ENCODE measurements at regions not wholly inside any gene's neighbourhood (a gene's known extent, or its start where the extent isn't known, plus 50 kb on each side); places are given as distances from the start of the nearest gene placed in this dataset.

GRCh38 chr4:170804930-170805329, 715.2 kb upstream of the AADAT start:
- Histone ChIP-seq H3K9me2 (ENCODE audit: insufficient read depth, low read length) (no peaks in the 10 kb centered on the region), H3K9ac (ENCODE audit: low read length) (no peak overlapping the region), H3K27ac (ENCODE audit: low read length) (no peak overlapping the region), H3F3A (ENCODE audit: insufficient read depth, low read length, poor library complexity, severe bottlenecking) (no peaks in the 10 kb centered on the region), H3K27me3 (ENCODE audit: insufficient read depth, low read depth, low read length) (no peaks in the 10 kb centered on the region), H3K9me3 (ENCODE audit: low read length) (no peaks in the 10 kb centered on the region), H3K36me3 (ENCODE audit: insufficient read depth, low read length) (no peaks in the 10 kb centered on the region), H2AFZ (ENCODE audit: low read depth, low read length) (no peak overlapping the region), H3K79me2 (replicated peaks; ENCODE audit: insufficient read depth, low read length) (no peaks in the 10 kb centered on the region), H3K4me2 (ENCODE audit: low read length) (no peak overlapping the region), H4K20me1 (ENCODE audit: insufficient read depth) (no peaks in the 10 kb centered on the region), H3K4me3 (ENCODE audit: low read length) (no peak overlapping the region)
- TF ChIP-seq EZH2 (IDR thresholded peaks at IDR 0.05; ENCODE audit: borderline replicate concordance, insufficient read depth, low read length, poor library complexity, severe bottlenecking) (no peak), SMC3 (conservative IDR thresholded peaks at IDR 0.05; ENCODE audit: poor library complexity) (no peak), EP300 (conservative IDR thresholded peaks at IDR 0.05; ENCODE audit: poor library complexity, severe bottlenecking) (no peak), CTCF (IDR thresholded peaks at IDR 0.05; ENCODE audit: poor library complexity, severe bottlenecking) (no peak), REST (IDR thresholded peaks at IDR 0.05; ENCODE audit: borderline replicate concordance) (no peak), RAD21 (conservative IDR thresholded peaks at IDR 0.05) (no peak), POLR2AphosphoS5 (IDR thresholded peaks at IDR 0.05) (no peak), TAF1 (IDR thresholded peaks at IDR 0.05; ENCODE audit: low read depth) (no peak), MXI1 (conservative IDR thresholded peaks at IDR 0.05; ENCODE audit: poor library complexity, severe bottlenecking) (no peak)

GRCh38 chr4:170803492-170803891, 713.7 kb upstream of the AADAT start:
- Histone ChIP-seq H3K9me2 (ENCODE audit: insufficient read depth, low read length) (no peaks in the 10 kb centered on the region), H3K27me3 (ENCODE audit: insufficient read depth, low read depth, low read length) (no peaks in the 10 kb centered on the region), H2AFZ (ENCODE audit: low read depth, low read length) (no peak overlapping the region), H3K4me3 (ENCODE audit: low read length) (no peak overlapping the region), H3K27ac (ENCODE audit: low read length) (no peak overlapping the region), H4K20me1 (ENCODE audit: insufficient read depth) (no peaks in the 10 kb centered on the region), H3K9me3 (ENCODE audit: low read length) (no peaks in the 10 kb centered on the region), H3K36me3 (ENCODE audit: insufficient read depth, low read length) (no peaks in the 10 kb centered on the region), H3K4me2 (ENCODE audit: low read length) (no peak overlapping the region), H3K79me2 (replicated peaks; ENCODE audit: insufficient read depth, low read length) (no peaks in the 10 kb centered on the region), H3K9ac (ENCODE audit: low read length) (no peak overlapping the region), H3F3A (ENCODE audit: insufficient read depth, low read length, poor library complexity, severe bottlenecking) (no peaks in the 10 kb centered on the region)
- TF ChIP-seq EZH2 (IDR thresholded peaks at IDR 0.05; ENCODE audit: borderline replicate concordance, insufficient read depth, low read length, poor library complexity, severe bottlenecking) (no peak), MXI1 (conservative IDR thresholded peaks at IDR 0.05; ENCODE audit: poor library complexity, severe bottlenecking) (no peak), CTCF (IDR thresholded peaks at IDR 0.05; ENCODE audit: poor library complexity, severe bottlenecking) (no peak)
